GM13976 (cell line): ENCODE measurements at regions not wholly inside any gene's neighbourhood (a gene's known extent, or its start where the extent isn't known, plus 50 kb on each side); places are given as distances from the start of the nearest gene placed in this dataset.

ENCODE experiments used
- DNase-seq: peaks from one replicate; pipeline ENCODE4 v3.0.0; 2012; ENCODE audit warnings: low spot score
- CTCF ChIP-seq: IDR thresholded peaks from 2 replicates; pipeline ENCODE4 v1.5.1; 2012; ENCODE audit warnings: borderline replicate concordance, mild to moderate bottlenecking; ENCODE audit not compliant: insufficient read depth; ENCODE audit errors: extremely low read depth, missing control alignments, control extremely low read depth
- in situ Hi-C: fragments of 300-500 bp; cut with MboI; formaldehyde crosslinking; loops from one replicate; pipeline ENCODE4 v1.12.0; 2022; ENCODE audit warnings: low sequenced_read_pairs, mixed read lengths, inconsistent platforms; ENCODE audit not compliant: unreplicated experiment

- in situ Hi-C loops, result no loop called here
- DNase-seq, result no peak
- TF ChIP-seq CTCF, result no peak
Observed at GRCh38 chr6:78110641-78111040, 457.8 kb downstream of the MEI4 start.

GRCh38 chr6:78117966-78118365, 465.1 kb downstream of the MEI4 start:
- in situ Hi-C loops, result no loop called here
- no peak for TF ChIP-seq CTCF
- no peak for DNase-seq

GRCh38 chr6:78131521-78131920, 478.7 kb downstream of the MEI4 start:
- in situ Hi-C loops, result no loop called here
- no peak for TF ChIP-seq CTCF
- no peak for DNase-seq

- in situ Hi-C loops, result no loop called here
- no peak for TF ChIP-seq CTCF
- DNase-seq, result no peak
Observed at GRCh38 chr6:78132671-78133410, 480.0 kb downstream of the MEI4 start.

- in situ Hi-C loops, result no loop called here
- no peak for TF ChIP-seq CTCF
- DNase-seq, result no peak
Observed at GRCh38 chr6:78150425-78150824, 497.6 kb downstream of the MEI4 start.

GRCh38 chr6:78153976-78154375, 501.1 kb downstream of the MEI4 start:
- in situ Hi-C loops, result no loop called here
- DNase-seq, result no peak
- TF ChIP-seq CTCF, result no peak
